ENCODE measurements at regions not wholly inside any gene's neighbourhood (a gene's known extent, or its start where the extent isn't known, plus 50 kb on each side); places are given as distances from the start of the nearest gene placed in this dataset.

DNA sequence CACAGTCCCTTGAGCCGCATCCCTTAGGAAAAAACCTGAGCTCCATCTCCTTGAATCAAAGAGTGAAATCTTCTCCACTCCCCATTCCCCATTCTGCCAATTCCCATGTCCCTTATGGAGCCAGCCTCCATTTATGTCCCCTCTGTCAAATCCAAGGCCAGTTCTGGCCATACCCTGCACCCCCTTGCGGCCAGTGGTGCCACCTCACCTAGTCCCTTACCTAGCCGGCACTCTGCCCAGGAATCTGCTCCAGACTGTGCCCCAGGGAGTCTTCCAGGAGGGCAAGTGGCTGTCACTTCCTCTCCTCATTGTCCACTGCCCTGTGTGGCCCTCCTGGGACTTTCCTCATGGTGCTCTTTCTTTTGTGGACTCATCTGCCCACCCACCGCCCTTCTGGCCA is 195.4 kb upstream of the RMP24 start:
- WGBS, 4 donors = 69 to 88% (median 77%) methylated on average over 4 of the region's 4 CpGs
- no peaks in the 10 kb centered on the region for H3K36me3 ChIP-seq
- no peak for ATAC-seq

DNA sequence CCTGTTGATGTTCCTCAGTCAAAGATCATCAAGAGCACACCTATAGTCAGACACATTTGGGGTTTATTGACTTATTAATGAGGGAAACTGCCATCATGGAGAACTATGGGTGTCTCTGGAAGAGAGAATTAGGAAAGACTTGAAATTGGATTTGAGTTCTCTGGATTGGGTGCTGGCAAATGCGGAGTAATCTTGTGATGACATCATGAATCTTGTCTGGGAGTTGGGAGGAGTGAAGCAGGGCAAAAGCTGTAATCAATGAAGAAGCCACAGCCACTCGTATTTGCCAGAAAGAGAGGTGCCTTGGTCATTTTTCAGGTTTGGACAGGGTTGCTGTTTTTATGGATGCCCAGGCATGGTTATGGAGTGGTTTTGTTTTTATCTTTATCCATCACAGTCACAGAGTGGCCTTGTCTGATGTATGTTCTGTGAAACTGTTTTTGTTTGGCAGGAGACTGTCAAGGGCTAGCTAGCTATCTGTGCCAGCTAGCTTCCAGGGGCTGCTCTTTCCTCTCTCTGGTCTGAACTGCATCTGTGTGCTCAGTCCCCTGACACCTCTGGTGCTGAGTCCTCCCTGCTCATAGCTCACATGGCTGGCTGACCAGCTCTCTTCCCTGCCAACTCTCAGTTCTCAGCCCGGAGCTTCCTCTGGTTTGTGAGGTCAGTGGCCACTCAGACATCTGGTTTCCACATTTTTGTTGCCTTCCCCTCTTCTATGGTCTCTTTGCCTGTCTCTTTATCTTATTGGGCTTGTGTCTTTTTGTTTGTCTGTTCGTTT is 193.4 kb upstream of the RMP24 start:
- peaks cover 0 to 3% (median 0%) of the 10 kb centered on the region in 9 donors for H3K27me3 ChIP-seq
- ATAC-seq = peak in 2 of 4 donors; percentile 34 to 48

More for the DNA sequence above, 195.4 kb upstream of the RMP24 start:
- no peak for DNase-seq
- no peak for TF ChIP-seq POLR2A (IDR thresholded peaks at IDR 0.05)
- no peak for TF ChIP-seq CTCF (IDR thresholded peaks at IDR 0.05)
- intact Hi-C loops (cut with DNase I) = loop anchor here in 1 of 10 donors (5.0 to 10.0 kb wide), 2 partner anchors 35 to 58 kb away; no protein-coding TSS in a partner anchor
- no peak overlapping the region for H3K4me3 ChIP-seq
- peaks cover 0 to 5% (median 0%) of the 10 kb centered on the region in 12 donors for H3K4me1 ChIP-seq
- H3K27me3 ChIP-seq = peaks cover 0 to 3% (median 0%) of the 10 kb centered on the region in 9 donors
- no peak overlapping the region for H3K27ac ChIP-seq
- no peaks in the 10 kb centered on the region for H3K9me3 ChIP-seq

GRCh38 chr18:35780937-35781336 is 191.5 kb upstream of the RMP24 start:
- intact Hi-C loops (cut with DNase I) = loop anchor here in 1 of 10 donors (10.0 kb wide), 1 partner anchor 64 kb away; no protein-coding TSS in a partner anchor
- H3K4me3 ChIP-seq = no peak overlapping the region
- 77 to 85% (median 79%) methylated on average over 5 of the region's 5 CpGs for WGBS, 4 donors
- DNase-seq (no peak), ATAC-seq (no peak)
- TF ChIP-seq POLR2A (IDR thresholded peaks at IDR 0.05) (no peak), CTCF (IDR thresholded peaks at IDR 0.05) (no peak)
- H3K27ac ChIP-seq = no peak overlapping the region
- peaks cover 0 to 5% (median 0%) of the 10 kb centered on the region in 12 donors for H3K4me1 ChIP-seq
- no peaks in the 10 kb centered on the region for H3K36me3 ChIP-seq
- peaks cover 0 to 3% (median 0%) of the 10 kb centered on the region in 9 donors for H3K27me3 ChIP-seq
- H3K9me3 ChIP-seq = no peaks in the 10 kb centered on the region

More for the DNA sequence above, 193.4 kb upstream of the RMP24 start:
- Histone ChIP-seq H3K4me3 (no peak overlapping the region), H3K36me3 (no peaks in the 10 kb centered on the region), H3K4me1 (peaks cover 0 to 5% (median 0%) of the 10 kb centered on the region in 12 donors), H3K9me3 (no peaks in the 10 kb centered on the region), H3K27ac (no peak overlapping the region)
- DNase-seq = peak in 1 of 5 donors; percentile 37
- TF ChIP-seq CTCF (IDR thresholded peaks at IDR 0.05) (no peak), POLR2A (IDR thresholded peaks at IDR 0.05) (no peak)
- 44 to 58% (median 48%) methylated on average over 4 of the region's 4 CpGs for WGBS, 4 donors
- intact Hi-C loops (cut with DNase I) = loop anchor here in 2 of 10 donors (1.0 to 10.0 kb wide), 3 partner anchors 25 to 56 kb away; no protein-coding TSS in a partner anchor

DNA sequence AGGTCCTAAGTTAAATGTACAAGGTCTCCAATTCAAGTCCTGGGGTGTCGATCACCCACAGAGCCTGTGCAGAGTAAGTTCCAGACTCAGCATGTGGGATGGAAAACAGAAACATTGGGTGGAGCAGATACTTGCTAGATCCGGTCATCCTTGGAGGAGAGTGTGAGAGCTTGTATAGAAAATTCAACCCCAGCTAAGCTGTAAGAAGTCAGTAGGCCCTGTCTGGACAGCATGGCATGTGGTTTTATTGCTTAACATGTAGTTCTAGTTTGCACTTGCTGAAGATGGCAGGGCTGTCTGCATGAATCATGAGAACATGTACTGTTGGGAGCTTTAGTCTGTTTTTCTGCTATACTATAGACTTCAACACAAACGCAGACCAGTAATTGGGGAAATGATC is 189.6 kb upstream of the RMP24 start:
- Histone ChIP-seq H3K9me3 (no peaks in the 10 kb centered on the region), H3K36me3 (no peaks in the 10 kb centered on the region), H3K27me3 (peaks cover 0 to 1% (median 0%) of the 10 kb centered on the region in 9 donors), H3K4me1 (peaks cover 0 to 4% (median 0%) of the 10 kb centered on the region in 12 donors), H3K27ac (no peak overlapping the region), H3K4me3 (no peak overlapping the region)
- WGBS, 4 donors = 83 to 93% (median 84%) methylated on average over 3 of the region's 3 CpGs
- intact Hi-C loops (cut with DNase I) = loop anchor here in 1 of 10 donors (10.0 kb wide), 1 partner anchor 62 kb away; no protein-coding TSS in a partner anchor
- ATAC-seq (no peak), DNase-seq (no peak)
- TF ChIP-seq CTCF (IDR thresholded peaks at IDR 0.05) (no peak), POLR2A (IDR thresholded peaks at IDR 0.05) (no peak)

Measured in heart left ventricle (tissue), 16 donors.